ENCODE measurements at regions not wholly inside any gene's neighbourhood (a gene's known extent, or its start where the extent isn't known, plus 50 kb on each side); places are given as distances from the start of the nearest gene placed in this dataset.

GRCh38 chr20:12764851-12765250 is 243.9 kb upstream of the SPTLC3 start:
- Histone ChIP-seq H3K27me3 (ENCODE audit: insufficient read depth, low read length) (no peaks in the 10 kb centered on the region), H3K4me3 (ENCODE audit: low read depth, low read length, poor library complexity, severe bottlenecking) (no peak overlapping the region), H3K4me1 (ENCODE audit: insufficient read depth, low read length, severe bottlenecking) (no peaks in the 10 kb centered on the region), H3K79me2 (ENCODE audit: insufficient read depth, low read length) (no peaks in the 10 kb centered on the region), H3K27ac (ENCODE audit: low read depth, low read length, poor library complexity, severe bottlenecking) (no peak overlapping the region), H3K9ac (ENCODE audit: low read length) (no peak overlapping the region), H3K9me2 (ENCODE audit: low read depth, low read length) (no peaks in the 10 kb centered on the region), H3K9me3 (ENCODE audit: low read length) (no peaks in the 10 kb centered on the region), H4K20me1 (ENCODE audit: insufficient read depth, low read length) (no peaks in the 10 kb centered on the region), H3F3A (ENCODE audit: insufficient read depth, low read length) (no peaks in the 10 kb centered on the region), H3K4me2 (ENCODE audit: low read length) (no peak overlapping the region), H2AFZ (ENCODE audit: low read length) (no peak overlapping the region), H3K36me3 (ENCODE audit: insufficient read depth, low read length) (no peaks in the 10 kb centered on the region)
- TF ChIP-seq CTCF (IDR thresholded peaks at IDR 0.05; ENCODE audit: low read length), result no peak
- no peak for TF ChIP-seq EZH2 (IDR thresholded peaks at IDR 0.05; ENCODE audit: borderline replicate concordance, low read length)

- TF ChIP-seq EZH2 (IDR thresholded peaks at IDR 0.05; ENCODE audit: borderline replicate concordance, low read length) (no peak), CTCF (IDR thresholded peaks at IDR 0.05; ENCODE audit: low read length) (no peak)
- no peak overlapping the region for H3K9ac ChIP-seq (ENCODE audit: low read length)
- no peak overlapping the region for H3K4me3 ChIP-seq (ENCODE audit: low read depth, low read length, poor library complexity, severe bottlenecking)
- H3K9me2 ChIP-seq (ENCODE audit: low read depth, low read length), result no peaks in the 10 kb centered on the region
- no peak overlapping the region for H2AFZ ChIP-seq (ENCODE audit: low read length)
- H3K9me3 ChIP-seq (ENCODE audit: low read length), result no peaks in the 10 kb centered on the region
- H3K27me3 ChIP-seq (ENCODE audit: insufficient read depth, low read length), result no peaks in the 10 kb centered on the region
- no peaks in the 10 kb centered on the region for H3K36me3 ChIP-seq (ENCODE audit: insufficient read depth, low read length)
- no peaks in the 10 kb centered on the region for H3K79me2 ChIP-seq (ENCODE audit: insufficient read depth, low read length)
- no peak overlapping the region for H3K27ac ChIP-seq (ENCODE audit: low read depth, low read length, poor library complexity, severe bottlenecking)
- H3F3A ChIP-seq (ENCODE audit: insufficient read depth, low read length), result no peaks in the 10 kb centered on the region
- no peak overlapping the region for H3K4me2 ChIP-seq (ENCODE audit: low read length)
- no peaks in the 10 kb centered on the region for H3K4me1 ChIP-seq (ENCODE audit: insufficient read depth, low read length, severe bottlenecking)
- H4K20me1 ChIP-seq (ENCODE audit: insufficient read depth, low read length), result no peaks in the 10 kb centered on the region
Observed at GRCh38 chr20:12773936-12774335, 234.8 kb upstream of the SPTLC3 start.

- Histone ChIP-seq H4K20me1 (ENCODE audit: insufficient read depth, low read length) (no peaks in the 10 kb centered on the region), H3K9me2 (ENCODE audit: low read depth, low read length) (no peaks in the 10 kb centered on the region), H3K36me3 (ENCODE audit: insufficient read depth, low read length) (no peaks in the 10 kb centered on the region), H3K79me2 (ENCODE audit: insufficient read depth, low read length) (no peaks in the 10 kb centered on the region), H3K9me3 (ENCODE audit: low read length) (no peaks in the 10 kb centered on the region), H3K4me3 (ENCODE audit: low read depth, low read length, poor library complexity, severe bottlenecking) (no peak overlapping the region), H2AFZ (ENCODE audit: low read length) (no peak overlapping the region), H3K4me2 (ENCODE audit: low read length) (no peak overlapping the region), H3F3A (ENCODE audit: insufficient read depth, low read length) (no peaks in the 10 kb centered on the region), H3K9ac (ENCODE audit: low read length) (no peak overlapping the region), H3K27me3 (ENCODE audit: insufficient read depth, low read length) (no peaks in the 10 kb centered on the region), H3K4me1 (ENCODE audit: insufficient read depth, low read length, severe bottlenecking) (no peaks in the 10 kb centered on the region), H3K27ac (ENCODE audit: low read depth, low read length, poor library complexity, severe bottlenecking) (no peak overlapping the region)
- TF ChIP-seq CTCF (IDR thresholded peaks at IDR 0.05; ENCODE audit: low read length) (no peak), EZH2 (IDR thresholded peaks at IDR 0.05; ENCODE audit: borderline replicate concordance, low read length) (no peak)
Observed at GRCh38 chr20:12775041-12775440, 233.7 kb upstream of the SPTLC3 start.
